HG03095 (cell line): ENCODE measurements at regions not wholly inside any gene's neighbourhood (a gene's known extent, or its start where the extent isn't known, plus 50 kb on each side); places are given as distances from the start of the nearest gene placed in this dataset.

Experiments
- ATAC-seq: cut with Tn5 transposase; IDR thresholded peaks from one replicate; pipeline ENCODE4 v1.9.1; 2021; ENCODE audit warnings: moderate library complexity; ENCODE audit not compliant: unreplicated experiment

GRCh38 chr11:62030071-62030684 is 62.7 kb upstream of the FTH1 start:
- ATAC-seq: no peak

- no peak for ATAC-seq
These were observed 59.4 kb upstream of the FTH1 start for GRCh38 chr11:62026739-62027370.

- peak; percentile 54 for ATAC-seq
These were observed 58.2 kb upstream of the FTH1 start for GRCh38 chr11:62025487-62026105.

DNA sequence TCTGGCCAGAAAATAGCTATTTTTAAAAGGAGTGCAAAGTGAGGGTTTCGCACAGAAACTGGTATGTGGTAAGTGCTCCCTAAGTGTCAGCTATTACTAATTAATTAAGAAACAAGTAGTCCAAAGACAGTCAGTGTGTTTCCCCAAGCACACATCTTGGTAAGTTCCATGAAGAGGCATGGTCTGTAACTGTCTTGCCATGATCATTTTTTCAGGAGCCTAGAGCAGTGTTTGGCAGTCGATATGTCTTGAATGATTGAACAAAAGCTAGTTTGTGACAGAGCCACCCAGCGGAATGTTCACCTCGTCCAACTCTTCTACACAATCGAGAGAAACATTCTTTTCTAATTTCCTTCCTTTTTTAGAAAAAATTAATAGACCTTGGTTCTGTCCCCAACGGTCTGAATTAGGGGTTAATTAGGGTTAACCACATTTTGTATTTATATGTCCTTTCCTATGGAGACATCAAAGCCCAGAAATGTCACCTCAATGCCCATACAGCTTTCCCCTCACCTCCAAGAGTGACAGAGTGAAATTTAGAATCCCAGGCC is 57.6 kb upstream of the FTH1 start:
- no peak for ATAC-seq

DNA sequence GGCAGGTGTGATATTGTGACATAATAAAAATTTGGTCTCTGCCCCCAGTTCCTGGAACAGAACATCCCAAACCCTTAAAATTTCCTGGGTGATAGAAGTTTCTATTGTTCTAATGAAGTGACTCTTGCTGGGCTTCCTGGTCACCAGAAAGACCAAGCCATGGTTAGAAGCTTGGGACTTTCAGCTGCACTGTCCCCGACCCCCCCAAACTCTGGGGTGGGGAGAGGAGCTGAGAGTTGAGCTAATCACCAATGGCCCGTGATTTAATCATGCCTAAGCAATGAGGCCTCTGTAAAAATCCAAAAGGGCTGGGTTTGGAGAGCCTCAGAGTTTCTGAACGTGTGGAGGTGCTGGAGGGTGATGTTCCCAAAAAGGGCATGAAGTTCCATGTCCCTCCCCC is 54.8 kb upstream of the FTH1 start:
- no peak for ATAC-seq

DNA sequence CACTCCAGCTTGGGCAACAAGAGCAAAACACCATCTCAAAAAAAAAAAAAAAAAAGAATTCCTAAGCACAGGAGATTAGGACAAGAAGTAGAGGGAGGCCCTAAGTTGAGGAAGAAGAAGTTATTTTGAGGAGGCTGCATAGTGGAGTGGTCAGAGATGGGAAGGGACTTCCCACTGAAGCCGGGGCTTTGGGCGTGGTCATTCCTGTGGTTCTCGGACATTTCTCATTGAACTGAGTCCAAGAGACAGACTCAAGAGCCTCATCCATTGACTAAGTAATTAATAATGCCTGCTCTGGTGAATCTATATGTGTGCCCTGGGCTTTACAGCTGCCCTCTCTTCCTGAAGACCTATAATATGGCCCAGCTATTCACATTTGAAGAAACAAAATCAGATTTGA is 53.2 kb upstream of the FTH1 start:
- no peak for ATAC-seq

DNA sequence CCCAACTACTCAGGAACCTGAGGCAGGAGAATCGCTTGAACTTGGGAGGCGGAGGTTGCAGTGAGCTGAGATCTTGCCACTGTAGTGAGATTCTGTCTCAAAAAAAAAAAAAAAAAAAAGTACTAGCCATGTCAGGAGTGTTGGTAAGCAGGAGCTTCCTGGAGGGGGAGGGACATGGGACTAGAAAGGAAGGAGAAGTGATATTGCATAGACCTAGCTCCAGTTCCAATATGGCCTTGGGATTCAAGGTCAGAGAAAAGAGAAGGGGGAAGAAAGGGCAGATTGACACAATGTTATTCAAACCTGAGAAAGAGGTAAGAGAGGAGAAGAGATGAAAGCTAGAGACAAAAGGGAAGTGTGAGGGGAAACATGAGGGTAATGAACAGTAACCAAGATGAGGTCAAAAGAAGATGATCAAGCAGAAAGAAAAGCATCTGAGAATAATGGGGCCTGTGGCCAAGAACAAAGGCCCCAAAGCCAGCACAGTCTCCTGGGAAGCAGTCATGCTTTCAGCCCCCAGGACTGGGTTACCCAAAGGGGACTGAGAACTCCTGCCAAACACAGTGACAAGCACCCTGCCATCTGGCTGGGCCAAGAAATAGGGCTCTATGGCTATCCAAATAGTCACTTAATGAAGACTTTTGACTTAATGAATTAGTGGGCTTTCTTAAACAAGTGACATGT is 51.7 kb upstream of the FTH1 start:
- no peak for ATAC-seq

DNA sequence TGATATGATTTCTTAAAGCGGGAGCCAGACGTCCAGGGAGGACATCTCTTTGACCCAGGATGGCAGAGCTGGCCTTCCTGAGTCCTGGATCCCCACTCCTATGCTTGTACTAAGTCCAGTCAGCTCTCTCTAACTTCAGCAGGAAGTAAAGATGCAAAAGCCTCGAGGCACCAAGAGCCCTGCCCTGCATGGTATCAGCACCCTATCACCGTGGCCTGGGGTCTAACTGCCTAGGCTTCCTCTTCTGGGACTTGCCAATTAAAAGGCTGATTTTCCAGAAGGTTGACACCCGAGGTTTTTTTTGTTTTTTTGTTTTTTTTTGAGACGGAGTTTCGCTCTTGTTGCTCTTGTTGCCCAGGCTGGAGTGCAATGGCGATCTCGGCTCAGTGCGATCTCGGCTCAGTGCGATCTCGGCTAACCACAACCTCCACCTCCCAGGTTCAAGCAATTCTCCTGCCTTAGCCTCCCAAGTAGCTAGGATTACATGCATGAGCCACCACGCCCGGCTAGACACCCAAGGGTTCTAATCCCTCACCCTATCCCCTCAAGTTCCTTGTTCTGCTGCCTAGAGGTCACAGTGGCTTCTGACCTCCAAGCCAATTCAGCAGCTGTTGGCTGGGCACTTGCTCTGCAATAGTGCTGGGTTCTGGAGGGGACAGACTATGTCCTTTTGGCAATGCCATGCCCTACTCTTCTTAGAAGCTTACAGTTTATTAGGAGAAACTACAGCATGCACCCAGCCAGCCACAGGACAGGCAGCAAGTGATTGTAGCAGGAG is 50.6 kb upstream of the FTH1 start:
- ATAC-seq: no peak
